IgD-negative memory B cell (primary cell): ENCODE measurements at regions not wholly inside any gene's neighbourhood (a gene's known extent, or its start where the extent isn't known, plus 50 kb on each side); places are given as distances from the start of the nearest gene placed in this dataset.

Experiments
- H3K27ac Mint-ChIP-seq, 3 donors: one replicate each; pipeline ENCODE4 v1.8.0; 2020 to 2022; ENCODE audit warnings: mild to moderate bottlenecking in 3 of 3, mixed read lengths in 3 of 3, moderate library complexity in 1 of 3
- H3K27me3 Mint-ChIP-seq: one replicate; pipeline ENCODE4 v1.8.0; 2021; ENCODE audit warnings: mixed read lengths
- H3K36me3 Mint-ChIP-seq: one replicate; pipeline ENCODE4 v1.8.0; 2020; ENCODE audit warnings: mild to moderate bottlenecking, mixed read lengths
- H3K4me1 Mint-ChIP-seq, 3 donors: one replicate each; pipeline ENCODE4 v1.8.0; 2020 to 2022; ENCODE audit warnings: mixed read lengths in 3 of 3, mild to moderate bottlenecking in 1 of 3
- H3K4me3 Mint-ChIP-seq, 4 donors: one replicate each; pipeline ENCODE4 v1.8.0; 2020 to 2022; ENCODE audit warnings: mild to moderate bottlenecking in 4 of 4, mixed read lengths in 4 of 4, moderate library complexity in 3 of 4
- H3K9me3 Mint-ChIP-seq, 3 donors: one replicate each; pipeline ENCODE4 v1.8.0; 2020 to 2021; ENCODE audit warnings: mixed read lengths in 3 of 3, mild to moderate bottlenecking in 1 of 3

GRCh38 chr10:4555920-4556319, 270.1 kb upstream of the AKR1E2 start:
- Mint-ChIP-seq H3K27ac (no peak overlapping the region), H3K4me3 (no peak overlapping the region), H3K9me3 (peaks cover 2 to 3% (median 2%) of the 10 kb centered on the region in 3 donors), H3K4me1 (no peaks in the 10 kb centered on the region), H3K36me3 (no peaks in the 10 kb centered on the region), H3K27me3 (peaks cover 3% of the 10 kb centered on the region)

- Mint-ChIP-seq H3K27ac (no peak overlapping the region), H3K4me1 (peaks cover 0 to 2% (median 0%) of the 10 kb centered on the region in 3 donors), H3K27me3 (peaks cover 12% of the 10 kb centered on the region), H3K9me3 (no peaks in the 10 kb centered on the region), H3K4me3 (no peak overlapping the region), H3K36me3 (peaks cover 1% of the 10 kb centered on the region)
These were observed 276.8 kb upstream of the AKR1E2 start for GRCh38 chr10:4549139-4549653.

DNA sequence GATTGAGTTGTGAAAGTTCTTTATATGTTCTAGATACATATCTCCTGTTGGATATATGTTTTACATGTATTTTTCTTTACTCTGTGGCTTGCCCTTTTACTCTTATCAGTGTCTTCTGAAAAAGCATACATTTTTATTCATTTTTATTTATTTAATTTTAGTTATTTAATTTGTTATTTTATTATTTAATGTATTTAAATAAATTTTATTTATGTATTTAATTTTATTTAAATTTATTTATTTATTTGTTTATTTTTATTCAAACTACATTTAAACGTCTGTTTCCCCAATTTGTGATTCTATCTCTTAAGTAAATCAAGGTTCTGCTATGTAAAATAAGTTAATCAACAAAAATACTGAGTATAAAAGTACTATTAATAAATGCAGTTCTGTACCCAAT, 279.1 kb upstream of the AKR1E2 start:
- Mint-ChIP-seq H3K4me1 (peaks cover 0 to 2% (median 0%) of the 10 kb centered on the region in 3 donors), H3K9me3 (no peaks in the 10 kb centered on the region), H3K4me3 (no peak overlapping the region), H3K36me3 (peaks cover 1% of the 10 kb centered on the region), H3K27me3 (peaks cover 11% of the 10 kb centered on the region), H3K27ac (no peak overlapping the region)

DNA sequence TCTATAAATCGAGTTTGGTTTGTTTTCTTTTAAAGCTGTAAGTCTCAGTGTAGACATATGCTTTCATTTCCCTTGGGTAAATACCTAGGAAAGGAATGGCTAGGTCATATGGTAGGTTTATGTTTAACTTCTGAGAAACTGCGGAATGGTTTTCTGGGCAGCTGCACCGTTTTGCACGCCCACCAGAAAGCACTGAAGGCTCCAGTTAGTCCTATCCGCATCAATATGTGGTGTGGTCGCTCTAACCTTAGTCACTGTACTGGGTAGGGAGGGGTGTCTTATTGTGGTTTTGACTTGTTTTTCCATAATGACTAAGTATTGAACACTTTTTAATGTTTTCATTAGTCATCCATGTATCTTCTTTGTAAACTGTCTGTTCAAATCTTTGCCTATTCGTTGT, 279.5 kb upstream of the AKR1E2 start:
- H3K27ac Mint-ChIP-seq: no peak overlapping the region
- H3K9me3 Mint-ChIP-seq: no peaks in the 10 kb centered on the region
- H3K4me1 Mint-ChIP-seq: peaks cover 0 to 2% (median 0%) of the 10 kb centered on the region in 3 donors
- peaks cover 11% of the 10 kb centered on the region for H3K27me3 Mint-ChIP-seq
- H3K36me3 Mint-ChIP-seq: peaks cover 1% of the 10 kb centered on the region
- no peak overlapping the region for H3K4me3 Mint-ChIP-seq

DNA sequence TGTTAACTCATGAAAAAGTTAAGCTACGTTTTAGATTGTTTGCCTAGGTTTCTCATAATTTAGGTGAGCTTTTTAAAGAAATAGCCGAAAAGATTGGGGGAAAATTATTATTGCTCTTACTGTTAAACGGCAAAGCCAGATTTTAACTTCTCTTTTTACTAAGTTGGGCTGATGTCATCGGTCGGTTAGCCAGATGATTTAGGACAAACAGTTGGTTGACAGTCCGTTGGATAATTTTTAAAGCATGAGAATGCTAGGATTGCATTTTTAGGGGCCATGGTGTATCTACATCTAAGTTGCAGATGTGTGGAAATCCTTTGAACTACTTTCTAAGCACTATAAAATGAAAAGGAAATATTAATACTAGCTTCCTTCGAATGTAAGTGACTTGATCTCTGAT, 280.9 kb upstream of the AKR1E2 start:
- Mint-ChIP-seq H3K36me3 (peaks cover 1% of the 10 kb centered on the region), H3K4me3 (no peak overlapping the region), H3K9me3 (peaks cover 0 to 4% (median 3%) of the 10 kb centered on the region in 3 donors), H3K27ac (no peak overlapping the region), H3K4me1 (peaks cover 0 to 2% (median 0%) of the 10 kb centered on the region in 3 donors), H3K27me3 (peaks cover 9% of the 10 kb centered on the region)

- Mint-ChIP-seq H3K9me3 (peaks cover 0 to 9% (median 4%) of the 10 kb centered on the region in 3 donors), H3K27me3 (peaks cover 8% of the 10 kb centered on the region), H3K27ac (no peak overlapping the region), H3K4me1 (peaks cover 0 to 2% (median 0%) of the 10 kb centered on the region in 3 donors), H3K4me3 (no peak overlapping the region), H3K36me3 (peaks cover 1% of the 10 kb centered on the region)
These were observed 282.0 kb upstream of the AKR1E2 start for GRCh38 chr10:4543938-4544533.

DNA sequence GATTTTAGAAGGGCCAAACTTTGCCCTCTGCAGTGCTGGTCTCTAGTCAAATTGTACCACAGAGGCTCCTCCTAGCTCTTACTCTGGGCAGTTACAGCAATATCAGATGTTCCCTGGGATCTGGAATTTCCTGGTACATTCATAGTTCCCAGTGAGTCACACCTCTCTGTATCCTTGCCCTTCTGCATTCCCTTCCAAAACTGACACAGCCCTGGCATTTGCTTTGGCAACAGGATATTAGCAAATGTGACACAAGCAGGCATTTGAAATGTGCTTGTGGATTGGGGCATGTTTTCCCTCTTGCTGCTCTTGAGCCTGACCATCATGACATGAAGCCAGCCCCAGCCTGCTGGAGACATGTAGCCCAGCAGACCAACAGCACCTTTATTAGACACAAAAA, 284.7 kb upstream of the AKR1E2 start:
- Mint-ChIP-seq H3K27ac (no peak overlapping the region), H3K36me3 (peaks cover 1% of the 10 kb centered on the region), H3K4me1 (peaks cover 0 to 2% (median 0%) of the 10 kb centered on the region in 3 donors), H3K27me3 (peaks cover 2% of the 10 kb centered on the region), H3K9me3 (peaks cover 5 to 27% (median 6%) of the 10 kb centered on the region in 3 donors), H3K4me3 (no peak overlapping the region)

DNA sequence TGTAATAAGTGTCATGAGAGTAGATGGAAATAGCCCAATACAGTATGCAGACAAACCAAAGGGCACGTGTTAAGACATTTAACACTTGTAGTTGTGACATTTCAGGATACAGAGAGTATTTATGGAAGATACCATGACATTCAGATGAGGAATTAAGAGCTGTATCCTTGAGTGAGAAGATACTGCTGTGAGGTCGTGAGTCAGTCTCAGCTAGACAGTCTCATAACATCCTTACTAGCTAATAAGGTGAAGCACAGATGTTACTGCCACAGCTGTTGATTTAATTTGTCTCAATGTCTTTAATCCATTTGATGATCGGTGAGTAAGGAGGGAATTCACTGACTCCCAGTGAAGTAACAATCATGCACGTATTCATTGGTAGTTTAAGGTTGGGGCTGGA, 288.0 kb upstream of the AKR1E2 start:
- Mint-ChIP-seq H3K27ac (no peak overlapping the region), H3K27me3 (no peaks in the 10 kb centered on the region), H3K4me1 (no peaks in the 10 kb centered on the region), H3K9me3 (peaks cover 5 to 27% (median 6%) of the 10 kb centered on the region in 3 donors), H3K36me3 (no peaks in the 10 kb centered on the region), H3K4me3 (no peak overlapping the region)

GRCh38 chr10:4535521-4535920, 290.5 kb upstream of the AKR1E2 start:
- Mint-ChIP-seq H3K4me3 (no peak overlapping the region), H3K27ac (no peak overlapping the region), H3K4me1 (no peaks in the 10 kb centered on the region), H3K27me3 (no peaks in the 10 kb centered on the region), H3K36me3 (no peaks in the 10 kb centered on the region), H3K9me3 (peaks cover 5 to 22% (median 6%) of the 10 kb centered on the region in 3 donors)

- Mint-ChIP-seq H3K4me3 (no peak overlapping the region), H3K9me3 (peaks cover 0 to 15% (median 8%) of the 10 kb centered on the region in 3 donors), H3K36me3 (peaks cover 2% of the 10 kb centered on the region), H3K27ac (no peak overlapping the region), H3K4me1 (no peaks in the 10 kb centered on the region), H3K27me3 (no peaks in the 10 kb centered on the region)
These were observed 292.4 kb upstream of the AKR1E2 start for GRCh38 chr10:4533621-4534020.

DNA sequence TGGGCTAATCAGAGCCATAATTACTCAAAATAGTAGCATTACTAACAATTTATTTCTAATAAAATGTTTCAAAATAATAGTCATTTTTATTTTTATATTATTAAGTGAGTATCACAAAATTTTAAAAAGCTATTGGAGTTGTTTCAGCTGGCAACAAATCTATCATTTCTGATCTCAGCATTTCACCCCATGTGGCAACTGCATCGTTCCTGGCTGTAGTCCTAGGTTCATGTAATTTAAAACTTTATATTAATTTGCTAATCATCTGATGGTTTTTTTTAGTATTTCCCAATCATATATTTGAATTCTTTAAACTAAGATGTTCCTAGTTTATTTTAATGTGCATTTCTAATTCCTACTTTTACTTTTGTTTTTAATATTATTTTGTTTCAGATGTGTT, 293.0 kb upstream of the AKR1E2 start:
- Mint-ChIP-seq H3K4me3 (no peak overlapping the region), H3K4me1 (no peaks in the 10 kb centered on the region), H3K36me3 (peaks cover 2% of the 10 kb centered on the region), H3K27me3 (no peaks in the 10 kb centered on the region), H3K27ac (no peak overlapping the region), H3K9me3 (peaks cover 0 to 12% (median 8%) of the 10 kb centered on the region in 3 donors)

DNA sequence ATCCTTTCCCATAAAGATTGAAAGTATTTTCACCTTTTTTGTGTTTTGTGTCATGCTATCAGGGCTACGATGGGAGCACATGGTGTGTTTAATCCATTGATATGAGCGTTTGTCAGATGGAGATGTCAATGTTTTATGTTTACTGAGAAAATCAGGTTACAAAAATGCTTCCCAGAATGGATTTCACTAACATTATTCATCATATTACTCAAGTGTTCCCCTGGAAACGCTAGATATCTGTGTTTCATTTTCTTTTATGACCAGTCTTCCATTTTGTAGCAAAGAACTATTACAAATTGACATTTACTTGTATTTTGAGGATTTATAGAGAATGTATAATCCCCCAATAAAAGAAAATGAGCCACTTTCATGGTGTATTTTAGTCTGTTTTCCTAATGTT, 293.5 kb upstream of the AKR1E2 start:
- Mint-ChIP-seq H3K27ac (no peak overlapping the region), H3K27me3 (no peaks in the 10 kb centered on the region), H3K9me3 (peaks cover 0 to 8% (median 7%) of the 10 kb centered on the region in 3 donors), H3K4me1 (no peaks in the 10 kb centered on the region), H3K36me3 (peaks cover 2% of the 10 kb centered on the region), H3K4me3 (no peak overlapping the region)

GRCh38 chr10:4532011-4532410, 294.0 kb upstream of the AKR1E2 start:
- no peak overlapping the region for H3K27ac Mint-ChIP-seq
- H3K36me3 Mint-ChIP-seq: peaks cover 2% of the 10 kb centered on the region
- peaks cover 0 to 7% (median 4%) of the 10 kb centered on the region in 3 donors for H3K9me3 Mint-ChIP-seq
- no peaks in the 10 kb centered on the region for H3K4me1 Mint-ChIP-seq
- H3K4me3 Mint-ChIP-seq: no peak overlapping the region
- no peaks in the 10 kb centered on the region for H3K27me3 Mint-ChIP-seq

- H3K27ac Mint-ChIP-seq: no peak overlapping the region
- H3K36me3 Mint-ChIP-seq: peaks cover 2% of the 10 kb centered on the region
- no peak overlapping the region for H3K4me3 Mint-ChIP-seq
- H3K9me3 Mint-ChIP-seq: peaks cover 0 to 2% (median 0%) of the 10 kb centered on the region in 3 donors
- peaks cover 6% of the 10 kb centered on the region for H3K27me3 Mint-ChIP-seq
- H3K4me1 Mint-ChIP-seq: no peaks in the 10 kb centered on the region
These were observed 296.7 kb upstream of the AKR1E2 start for GRCh38 chr10:4529266-4529665.

GRCh38 chr10:4527281-4527970, 298.6 kb upstream of the AKR1E2 start:
- Mint-ChIP-seq H3K4me1 (peaks cover 0 to 4% (median 0%) of the 10 kb centered on the region in 3 donors), H3K4me3 (no peak overlapping the region), H3K27ac (no peak overlapping the region), H3K27me3 (peaks cover 8% of the 10 kb centered on the region), H3K36me3 (peaks cover 2% of the 10 kb centered on the region), H3K9me3 (peaks cover 0 to 2% (median 0%) of the 10 kb centered on the region in 3 donors)
